ENCODE measurements at regions not wholly inside any gene's neighbourhood (a gene's known extent, or its start where the extent isn't known, plus 50 kb on each side); places are given as distances from the start of the nearest gene placed in this dataset.

DNA sequence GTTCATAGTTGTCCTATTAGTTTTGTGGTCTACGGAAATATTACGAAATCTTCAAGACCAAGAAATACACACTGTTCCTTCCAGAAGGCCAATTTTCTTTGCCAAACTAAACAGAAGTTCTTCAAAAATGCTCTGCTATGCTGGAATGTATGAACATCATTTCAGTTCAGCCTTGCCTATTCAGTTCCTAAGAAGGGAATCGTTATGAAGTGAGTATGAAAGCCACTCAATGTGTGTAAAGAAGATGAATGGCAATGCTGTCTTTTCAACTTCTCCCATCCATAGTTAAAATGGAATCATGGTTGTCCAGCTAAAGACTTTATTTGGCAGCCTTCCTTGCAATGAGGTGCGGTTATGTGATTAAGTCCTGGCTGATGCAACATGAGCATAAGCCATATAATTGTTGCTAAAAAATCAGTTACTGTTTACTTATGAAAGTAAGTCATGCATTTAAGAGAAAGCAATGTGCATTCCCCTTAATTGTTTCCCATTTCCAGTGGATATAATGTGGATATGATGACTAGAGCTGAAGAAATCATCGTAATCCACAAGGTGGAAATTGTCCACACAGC, 73.8 kb upstream of the PTPRR start:
- Mint-ChIP-seq H3K9me3 (peaks cover 2% of the 10 kb centered on the region), H3K36me3 (no peaks in the 10 kb centered on the region), H3K4me3 (no peak overlapping the region), H3K27ac (no peak overlapping the region), H3K4me1 (no peaks in the 10 kb centered on the region)
- no peak for DNase-seq (ENCODE audit: low spot score in 2 of 2)
- ATAC-seq, result no peak

DNA sequence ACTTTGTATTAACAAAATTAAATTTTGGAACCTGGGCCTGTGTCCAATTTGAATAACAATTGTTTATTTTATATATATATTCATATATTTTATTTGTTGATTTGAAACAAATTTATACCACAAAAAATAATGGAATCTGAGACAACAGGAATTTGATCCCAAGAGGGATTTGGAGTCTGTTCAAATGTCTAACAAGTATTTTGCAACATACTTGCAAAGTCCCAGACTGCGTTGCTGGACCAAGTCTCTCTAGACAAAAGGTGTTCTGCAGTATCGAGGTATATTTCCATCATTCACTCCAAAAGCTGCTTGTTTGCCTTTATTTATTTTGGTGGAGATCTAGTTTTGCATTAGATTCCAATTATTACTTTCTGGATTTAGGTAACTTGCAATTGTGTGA, 68.7 kb upstream of the PTPRR start:
- no peaks in the 10 kb centered on the region for H3K36me3 Mint-ChIP-seq
- DNase-seq (ENCODE audit: low spot score in 2 of 2), result no peak
- H3K9me3 Mint-ChIP-seq, result peaks cover 8% of the 10 kb centered on the region

GRCh38 chr12:70985850-70986249, 65.3 kb upstream of the PTPRR start:
- H3K4me3 Mint-ChIP-seq, result no peak overlapping the region
- H3K4me1 Mint-ChIP-seq, result no peaks in the 10 kb centered on the region
- H3K36me3 Mint-ChIP-seq, result no peaks in the 10 kb centered on the region
- ATAC-seq, result no peak
- peaks cover 9% of the 10 kb centered on the region for H3K9me3 Mint-ChIP-seq
- no peak for DNase-seq (ENCODE audit: low spot score in 2 of 2)
- H3K27ac Mint-ChIP-seq, result no peak overlapping the region

More for the DNA sequence above, 68.7 kb upstream of the PTPRR start:
- no peak for ATAC-seq
- Mint-ChIP-seq H3K4me3 (no peak overlapping the region), H3K4me1 (no peaks in the 10 kb centered on the region), H3K27ac (no peak overlapping the region)

DNA sequence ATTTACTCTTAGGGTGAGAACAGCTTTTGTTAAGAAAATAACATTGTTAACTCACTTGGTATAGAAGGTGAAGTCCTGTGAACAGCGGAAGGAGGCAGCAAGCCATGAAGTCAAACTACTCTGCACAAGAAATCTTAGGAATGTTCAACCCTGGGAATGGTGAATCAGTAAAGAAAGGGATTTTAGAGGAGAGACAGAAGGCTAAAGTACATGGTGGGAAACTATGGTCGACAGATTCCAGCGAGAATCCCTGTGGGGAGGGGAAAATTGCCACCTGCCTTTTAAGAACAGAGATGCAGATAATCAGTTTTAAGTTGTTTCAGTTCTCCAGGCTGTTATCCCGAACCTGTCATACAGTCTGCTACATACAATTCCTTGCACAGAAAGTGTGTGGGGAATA, 63.2 kb upstream of the PTPRR start:
- Mint-ChIP-seq H3K9me3 (peaks cover 6% of the 10 kb centered on the region), H3K4me1 (no peaks in the 10 kb centered on the region), H3K27ac (no peak overlapping the region), H3K36me3 (no peaks in the 10 kb centered on the region), H3K4me3 (no peak overlapping the region)
- ATAC-seq (no peak), DNase-seq (ENCODE audit: low spot score in 2 of 2) (no peak)

DNA sequence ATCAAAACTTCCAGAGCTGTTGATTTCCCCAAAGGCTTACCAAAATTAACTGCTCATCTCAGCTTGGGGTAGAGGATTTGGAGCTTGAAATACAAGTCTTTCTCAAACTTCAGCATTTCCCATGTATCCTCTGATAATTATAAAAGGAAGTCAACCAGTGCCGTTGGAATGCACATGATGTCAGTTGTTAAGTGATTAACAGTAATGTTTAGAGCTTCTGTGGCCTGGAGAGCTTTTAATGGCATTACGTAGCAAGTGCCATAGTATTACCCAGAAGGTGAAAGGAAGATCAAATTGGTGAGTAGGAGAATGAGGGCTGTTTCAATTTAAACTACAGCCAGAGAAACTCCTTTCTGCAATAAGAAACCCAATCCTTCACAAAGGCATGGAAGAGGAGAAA, 62.5 kb upstream of the PTPRR start:
- H3K27ac Mint-ChIP-seq, result no peak overlapping the region
- H3K9me3 Mint-ChIP-seq, result peaks cover 5% of the 10 kb centered on the region
- no peaks in the 10 kb centered on the region for H3K4me1 Mint-ChIP-seq
- no peaks in the 10 kb centered on the region for H3K36me3 Mint-ChIP-seq
- ATAC-seq (no peak), DNase-seq (ENCODE audit: low spot score in 2 of 2) (no peak)
- H3K4me3 Mint-ChIP-seq, result no peak overlapping the region

DNA sequence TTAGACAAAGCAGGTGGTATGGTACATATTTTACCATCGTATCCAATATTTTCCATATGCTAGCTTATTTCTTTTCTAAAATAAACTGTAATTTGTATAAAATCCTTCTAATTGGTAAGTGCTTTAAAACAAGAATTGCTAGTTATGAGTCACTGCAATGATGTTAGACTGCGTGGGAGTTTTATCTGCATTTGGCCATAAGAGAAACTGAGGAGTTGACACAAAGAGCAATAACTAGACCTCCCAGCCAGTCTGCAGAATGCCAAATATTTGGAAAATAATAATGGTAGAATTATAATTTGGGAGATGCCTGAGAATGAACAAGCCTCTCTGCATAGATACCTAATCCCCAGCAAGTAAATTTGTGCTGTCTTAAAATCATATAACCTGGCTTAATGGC, 61.7 kb upstream of the PTPRR start:
- ATAC-seq, result no peak
- H3K4me1 Mint-ChIP-seq, result no peaks in the 10 kb centered on the region
- H3K4me3 Mint-ChIP-seq, result no peak overlapping the region
- no peak for DNase-seq (ENCODE audit: low spot score in 2 of 2)
- H3K27ac Mint-ChIP-seq, result no peak overlapping the region
- H3K36me3 Mint-ChIP-seq, result no peaks in the 10 kb centered on the region
- H3K9me3 Mint-ChIP-seq, result peaks cover 4% of the 10 kb centered on the region

DNA sequence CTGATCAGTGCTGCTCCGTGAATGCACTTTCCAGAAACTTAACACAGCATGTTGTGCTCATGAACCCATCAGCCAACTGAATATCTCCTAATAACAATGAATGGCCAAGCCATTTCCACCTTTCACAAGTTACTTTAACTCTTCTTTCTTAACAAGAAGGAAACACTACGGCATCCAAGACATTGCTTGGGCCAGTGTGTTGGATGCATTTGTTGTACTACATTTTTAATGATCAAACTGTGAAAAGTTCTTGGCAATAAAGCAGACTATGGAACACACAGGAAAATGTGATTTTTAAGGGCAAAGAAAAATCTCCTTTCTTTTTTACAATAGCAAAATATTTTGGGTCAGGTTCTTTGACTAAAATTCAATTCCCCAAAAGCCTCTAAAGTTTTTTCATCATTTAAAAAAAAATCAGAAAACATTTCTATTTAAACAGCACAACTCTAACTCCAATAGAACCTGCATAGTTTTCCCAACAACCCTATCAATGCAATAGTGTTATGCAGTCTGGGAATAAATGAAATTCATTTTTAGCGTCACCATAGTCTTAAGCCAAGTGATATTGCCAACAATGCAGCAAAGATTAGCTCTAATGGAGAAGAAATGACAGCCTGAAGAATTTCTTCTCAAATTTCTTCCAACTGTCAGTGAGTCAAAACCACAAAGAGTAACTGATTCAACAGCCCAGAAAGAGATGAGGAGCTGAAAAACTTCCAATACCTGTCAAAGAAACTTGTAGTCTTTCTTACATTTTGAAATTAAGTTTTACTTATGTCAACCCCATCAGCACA, 50.7 kb upstream of the PTPRR start:
- no peak overlapping the region for H3K27ac Mint-ChIP-seq
- ATAC-seq, result no peak
- H3K36me3 Mint-ChIP-seq, result no peaks in the 10 kb centered on the region
- H3K4me1 Mint-ChIP-seq, result no peaks in the 10 kb centered on the region
- no peak overlapping the region for H3K4me3 Mint-ChIP-seq
- H3K9me3 Mint-ChIP-seq, result no peaks in the 10 kb centered on the region
- DNase-seq (ENCODE audit: low spot score in 2 of 2), result no peak
